ENCODE measurements at regions not wholly inside any gene's neighbourhood (a gene's known extent, or its start where the extent isn't known, plus 50 kb on each side); places are given as distances from the start of the nearest gene placed in this dataset.

DNA sequence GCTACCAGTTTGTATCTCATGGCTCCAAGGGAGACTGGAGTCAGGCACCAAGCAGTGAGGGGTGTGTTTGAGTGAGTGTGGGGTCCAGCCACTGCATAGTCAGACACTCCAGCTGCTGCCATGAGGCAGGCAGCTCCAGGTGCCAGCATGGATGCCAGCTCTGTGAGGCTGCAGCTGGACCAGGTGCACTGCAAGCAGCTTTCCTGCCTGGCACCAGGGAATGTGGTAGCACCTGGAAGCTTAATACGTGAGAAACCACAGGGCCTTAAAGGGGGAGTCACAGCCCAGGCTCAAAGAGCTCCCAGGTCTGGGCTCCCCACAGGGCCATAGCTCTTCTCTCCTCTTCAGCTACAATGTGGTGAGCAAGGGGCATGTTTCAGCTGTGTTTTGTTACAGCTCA, 817.8 kb upstream of the LUZP2 start:
- TF ChIP-seq CTCF (IDR thresholded peaks at IDR 0.05; ENCODE audit: insufficient read depth, low read depth, low read length) (no peak), EZH2 (IDR thresholded peaks at IDR 0.05; ENCODE audit: insufficient read depth, low read length) (no peak)
